NCI-H2196 (cell line): ENCODE measurements at regions not wholly inside any gene's neighbourhood (a gene's known extent, or its start where the extent isn't known, plus 50 kb on each side); places are given as distances from the start of the nearest gene placed in this dataset.
"Not testable (repeated sequence)": the region's sequence is repeated elsewhere in the genome, so short reads cannot be mapped to it uniquely, and the experiment has no call there.

Source experiments
- DNase-seq: peaks from one replicate; lab custom pipeline; 2025; ENCODE audit not compliant: unreplicated experiment; lab: John Stamatoyannopoulos, UW

DNA sequence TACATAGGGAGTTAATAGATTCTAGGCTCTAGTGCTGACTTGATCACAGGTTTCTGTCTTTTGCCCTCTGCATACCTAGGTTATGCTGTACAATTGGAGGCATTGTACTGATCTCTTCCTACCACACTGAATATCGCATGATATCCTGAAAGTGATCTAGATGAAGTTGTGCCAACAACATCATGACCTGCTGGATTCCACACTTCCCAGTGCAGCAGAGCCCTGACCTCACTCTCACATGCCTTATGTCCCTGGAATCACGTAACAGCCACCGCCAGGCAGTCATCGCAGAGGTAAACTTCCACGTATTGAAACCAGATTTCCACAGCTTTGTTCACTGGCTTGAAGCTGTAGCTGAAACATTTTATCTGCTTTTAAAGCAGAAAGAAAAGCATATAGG lies 214.0 kb downstream of the ANKRD30B start:
- no peak for DNase-seq

DNA sequence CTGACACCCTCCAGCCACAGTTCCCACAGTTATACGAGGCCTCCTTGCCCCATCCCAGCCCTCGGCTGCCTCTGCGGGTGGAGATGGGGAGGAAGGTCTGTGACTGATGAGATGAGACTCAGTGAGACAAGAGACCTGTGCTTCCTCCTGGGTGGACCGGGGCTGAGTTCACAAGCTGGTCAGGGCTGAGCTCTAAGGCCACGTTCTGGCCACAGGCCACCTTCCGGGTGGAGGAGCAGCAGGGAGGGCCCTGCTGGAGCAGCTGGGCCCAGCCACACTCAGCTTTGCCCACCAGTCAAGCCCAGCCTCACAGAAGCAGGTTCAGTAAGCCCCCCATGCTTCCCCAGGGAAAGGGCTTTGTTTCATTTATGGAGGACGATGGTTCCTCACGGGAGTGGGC lies 214.7 kb downstream of the ANKRD30B start:
- no peak for DNase-seq

DNA sequence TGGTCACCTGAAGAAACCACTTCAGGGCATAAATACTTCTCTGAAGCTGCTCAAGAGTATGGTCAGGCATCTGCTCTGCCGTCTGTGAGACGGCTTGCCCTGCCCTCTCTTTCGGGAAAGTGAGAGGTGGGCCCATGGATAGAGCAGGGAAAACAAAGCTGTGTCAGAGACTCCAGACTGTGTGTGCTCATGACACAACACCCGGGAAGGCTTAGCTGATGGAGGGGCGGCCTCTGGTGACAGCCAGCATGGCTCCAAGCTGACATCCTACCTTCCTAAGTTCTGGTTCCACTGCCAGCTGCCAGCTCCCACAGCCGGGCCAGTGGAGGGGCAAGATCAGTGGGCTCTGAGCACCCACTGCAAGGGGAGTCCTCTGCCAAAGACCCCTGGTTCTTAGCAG lies 215.3 kb downstream of the ANKRD30B start:
- no peak for DNase-seq

DNA sequence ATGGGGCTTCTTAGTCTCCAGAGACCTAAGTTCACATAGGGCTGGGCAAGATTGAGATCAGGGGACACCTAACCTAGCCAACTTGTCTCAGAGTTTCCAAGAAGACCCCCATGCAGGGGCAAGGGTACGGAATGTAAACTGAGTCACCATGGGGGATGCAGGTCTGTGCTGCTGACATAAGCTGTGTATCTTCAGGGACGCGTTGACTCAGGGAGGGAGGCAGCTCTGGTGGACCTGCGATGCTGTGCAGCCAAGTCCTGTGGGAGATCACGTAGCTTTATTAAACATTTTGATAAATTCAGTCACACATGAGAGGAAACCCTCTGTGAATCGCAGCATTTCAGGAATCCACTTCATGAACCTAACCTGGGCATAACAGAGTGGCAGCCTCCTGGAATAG lies 216.0 kb downstream of the ANKRD30B start:
- DNase-seq: no peak

DNA sequence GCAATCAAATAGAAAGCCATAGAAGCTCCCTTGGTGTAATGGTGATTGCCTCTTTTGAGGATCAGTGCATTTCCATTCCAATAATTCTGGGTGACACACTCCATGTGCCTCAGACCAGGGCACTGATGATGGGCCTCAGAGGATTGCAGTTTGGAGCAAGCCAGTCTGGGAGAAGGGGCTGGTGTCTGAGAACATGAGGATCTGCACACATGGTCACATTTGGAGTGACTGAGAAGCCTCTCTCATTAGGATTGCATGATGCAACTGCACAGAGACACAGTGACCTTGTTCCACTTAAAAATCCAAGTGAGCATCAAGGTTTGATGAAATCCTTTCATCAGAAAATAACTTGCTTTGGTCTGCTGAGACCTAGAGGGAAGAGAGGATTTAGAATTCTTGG lies 216.4 kb downstream of the ANKRD30B start:
- DNase-seq: no peak

DNA sequence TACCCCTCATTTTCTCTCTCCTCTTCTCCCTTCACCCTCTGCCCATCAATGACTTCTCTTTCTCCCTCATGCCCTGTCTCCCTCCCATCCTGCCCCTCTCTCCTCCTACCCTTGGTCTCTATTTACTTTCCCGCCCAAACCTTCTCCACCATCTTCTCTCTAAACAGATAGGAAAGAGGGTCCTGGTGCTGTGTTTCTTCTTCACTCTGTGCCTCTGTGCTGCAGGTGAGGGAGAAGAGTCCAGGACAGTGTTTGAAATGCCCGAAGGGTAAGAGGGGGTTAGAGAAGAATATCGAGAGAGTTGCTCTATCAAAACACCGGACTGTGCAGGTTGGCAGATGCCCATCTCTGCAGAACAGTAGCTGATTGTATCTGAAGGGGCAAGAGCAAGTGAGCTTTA lies 217.0 kb downstream of the ANKRD30B start:
- DNase-seq: not testable (repeated sequence)

DNA sequence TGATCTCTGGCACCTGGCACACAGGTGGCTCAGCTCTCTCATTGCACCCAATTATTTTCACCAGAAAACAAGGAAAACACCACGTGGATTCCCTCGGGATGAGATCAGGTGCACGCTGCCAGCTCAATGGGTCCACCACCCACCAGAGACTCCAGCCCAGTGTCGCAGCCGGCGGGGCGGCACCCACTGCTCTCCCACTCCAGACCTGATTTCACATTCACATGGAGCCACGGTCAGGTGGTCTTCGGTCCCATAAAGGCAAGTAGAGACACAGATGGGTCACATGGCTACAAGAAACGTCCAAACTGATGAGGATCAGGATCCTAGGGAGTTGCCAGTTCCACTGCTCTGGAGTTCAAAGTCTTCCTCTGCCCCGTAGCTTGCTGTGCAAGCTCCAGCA lies 217.6 kb downstream of the ANKRD30B start:
- DNase-seq: no peak

DNA sequence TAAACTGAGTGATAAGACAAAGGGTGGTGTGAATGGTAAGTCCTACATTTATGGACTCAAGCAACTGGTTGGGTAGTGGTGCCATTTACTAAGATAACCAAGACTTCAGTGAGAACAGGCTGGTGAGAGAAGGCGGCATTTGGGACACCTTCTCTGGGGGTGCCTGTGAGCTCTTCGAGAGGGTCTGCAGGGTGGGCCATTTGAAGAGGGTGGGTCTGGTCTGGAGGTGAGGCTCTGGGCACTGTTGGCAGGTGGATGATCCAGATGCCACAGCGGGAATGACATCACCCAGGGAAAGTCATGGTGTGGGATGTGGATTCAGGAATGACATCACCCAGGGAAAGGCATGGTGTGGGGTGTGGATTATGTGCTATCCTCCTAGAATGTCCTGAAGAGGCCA lies 219.3 kb downstream of the ANKRD30B start:
- not testable (repeated sequence) for DNase-seq

DNA sequence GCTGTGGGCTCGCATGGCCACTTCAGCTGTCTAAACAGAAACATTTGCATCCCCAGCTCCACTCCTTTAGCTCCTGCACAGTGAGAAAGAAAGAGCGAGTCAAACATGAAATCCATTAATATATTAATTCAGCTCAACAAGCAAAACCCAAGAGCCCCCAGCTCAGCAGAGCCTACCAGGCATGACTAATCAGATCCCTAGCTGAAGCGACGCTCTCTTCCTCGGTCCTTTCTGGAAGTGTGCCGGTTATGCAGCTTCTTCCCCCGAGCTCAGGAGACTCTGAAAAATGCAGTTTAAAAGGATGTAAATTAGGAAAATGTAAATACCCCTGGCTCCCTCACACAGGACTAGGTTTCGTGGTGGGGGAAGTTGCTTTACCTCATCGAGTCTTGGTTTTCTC lies 221.5 kb downstream of the ANKRD30B start:
- no peak for DNase-seq

DNA sequence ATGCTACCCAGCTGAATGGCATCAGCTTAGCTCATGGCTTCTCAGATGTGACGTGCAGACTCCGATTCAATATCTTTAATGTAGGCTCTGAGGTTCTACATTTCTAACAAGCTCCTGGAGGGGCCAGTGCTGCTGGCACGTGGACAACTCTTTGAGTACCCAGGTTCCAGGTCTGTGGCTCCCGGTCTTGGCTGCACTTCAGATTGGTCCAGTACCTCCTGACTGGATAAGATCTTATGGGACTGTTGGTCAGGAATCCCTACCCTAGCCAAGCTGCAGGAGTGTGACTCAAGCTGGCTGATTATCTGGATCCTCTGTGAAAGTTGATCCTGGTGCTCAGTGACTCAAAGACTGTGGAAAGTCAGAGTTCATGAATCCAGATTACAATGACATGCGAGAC lies 222.1 kb downstream of the ANKRD30B start:
- no peak for DNase-seq

DNA sequence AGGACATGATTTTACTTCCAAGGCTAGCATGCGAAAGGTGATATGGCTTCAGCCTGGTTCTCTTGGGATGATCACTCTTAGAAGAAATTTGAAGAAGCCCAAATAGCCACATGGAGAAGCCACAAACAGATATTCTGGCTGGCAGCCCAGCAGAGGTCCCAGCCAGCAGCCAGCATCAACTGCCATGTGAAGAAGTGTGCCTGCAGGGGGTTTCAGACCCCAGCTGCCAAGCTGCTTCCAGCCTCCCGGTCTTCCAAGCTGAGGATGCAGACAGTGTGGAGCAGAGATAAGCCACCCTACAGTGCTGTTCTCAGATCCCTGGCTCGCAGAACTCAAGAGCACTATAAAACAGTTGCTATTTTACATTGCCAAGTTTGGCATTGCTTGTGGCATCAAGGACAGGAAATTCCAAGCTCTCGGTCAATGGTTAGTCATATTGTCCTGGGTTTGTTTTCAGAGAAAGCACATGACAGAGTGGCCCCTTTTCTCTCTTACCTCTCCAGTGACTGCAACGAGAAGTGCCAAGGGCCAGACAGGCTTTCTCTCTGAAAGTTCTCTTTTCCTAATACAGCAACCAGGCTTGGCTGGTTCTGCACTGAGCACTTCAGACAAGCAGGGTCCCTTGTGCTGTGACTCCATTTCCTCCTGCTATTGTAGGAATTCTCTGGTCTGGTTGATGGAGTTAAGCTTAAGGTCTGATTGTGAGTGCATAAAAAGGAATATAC lies 223.7 kb downstream of the ANKRD30B start:
- DNase-seq: no peak

DNA sequence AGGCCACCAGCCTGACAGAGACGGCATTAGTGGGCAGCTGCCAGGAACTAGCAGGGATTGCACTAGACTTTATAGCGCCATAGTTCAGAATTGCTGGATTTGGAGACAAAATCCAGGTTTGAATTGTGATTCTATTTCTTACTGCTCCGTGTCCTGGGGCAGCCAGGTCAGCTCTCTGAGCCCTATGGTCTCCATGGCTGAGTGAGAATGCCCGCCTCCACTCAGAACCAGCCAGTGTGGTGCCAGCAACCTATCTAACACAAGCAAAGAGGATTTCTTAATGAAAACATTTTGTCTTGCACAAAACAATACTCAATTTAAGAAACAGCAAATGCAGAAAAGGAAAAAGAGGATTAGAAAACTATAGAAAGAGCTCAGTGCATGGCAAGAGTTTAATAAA lies 225.4 kb downstream of the ANKRD30B start:
- DNase-seq: not testable (repeated sequence)

DNA sequence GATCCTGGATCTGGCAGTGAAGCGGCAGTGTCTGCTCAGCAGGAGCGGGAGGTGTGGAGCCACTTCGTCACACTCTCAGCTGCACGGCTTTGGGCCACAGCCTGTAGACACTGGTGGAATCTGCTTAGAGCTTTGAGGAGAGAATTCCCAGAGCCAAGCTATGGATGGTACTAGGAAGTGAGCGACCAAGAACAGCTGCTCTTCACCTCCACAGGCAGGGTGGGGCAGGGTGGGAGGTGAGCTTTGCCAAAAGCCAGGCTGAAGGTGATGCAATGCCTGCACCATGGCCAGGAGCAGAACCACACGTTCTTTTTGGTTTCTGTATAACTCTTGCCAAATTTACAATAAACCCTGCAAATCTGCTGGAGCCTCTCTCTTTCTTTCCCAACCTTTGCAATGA lies 226.1 kb downstream of the ANKRD30B start:
- DNase-seq: no peak

DNA sequence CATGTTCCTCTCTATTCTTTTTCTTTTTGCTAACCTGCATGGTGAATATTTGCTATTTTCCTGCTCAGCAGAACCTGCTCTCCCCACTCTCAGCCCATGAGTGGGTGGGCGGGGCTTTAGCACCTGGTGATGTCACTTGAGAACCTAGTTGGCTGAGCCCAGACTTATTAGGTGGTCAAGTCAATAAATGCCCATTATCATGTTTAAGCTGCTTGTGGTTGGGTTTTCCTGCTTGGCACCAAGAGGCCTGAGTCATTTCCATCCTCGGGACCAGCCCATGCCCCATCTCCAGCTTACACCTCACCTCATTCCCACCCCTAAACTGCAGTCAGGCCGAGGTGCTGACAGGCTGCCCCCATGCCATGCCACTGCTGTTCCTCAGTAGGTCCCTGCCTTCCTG lies 226.6 kb downstream of the ANKRD30B start:
- DNase-seq: no peak

DNA sequence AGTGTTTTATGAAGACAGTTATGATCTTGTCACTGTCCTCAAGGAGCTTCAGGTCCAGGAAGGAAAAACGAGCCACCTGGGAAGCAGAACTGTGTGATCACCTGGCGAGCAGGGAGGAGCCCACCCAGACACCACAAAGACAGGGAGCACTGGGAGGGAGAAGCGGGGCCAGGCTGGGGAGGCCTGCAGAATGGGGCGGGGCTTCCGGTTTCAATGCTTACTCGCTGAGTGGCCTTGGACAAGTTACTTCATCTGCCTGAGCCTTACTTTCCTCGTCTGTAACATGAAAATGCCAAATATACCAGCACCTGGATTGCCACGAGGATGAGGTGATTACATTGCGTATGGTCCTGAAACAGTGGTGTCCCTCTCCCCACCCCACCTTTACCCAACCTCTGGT lies 227.5 kb downstream of the ANKRD30B start:
- no peak for DNase-seq

DNA sequence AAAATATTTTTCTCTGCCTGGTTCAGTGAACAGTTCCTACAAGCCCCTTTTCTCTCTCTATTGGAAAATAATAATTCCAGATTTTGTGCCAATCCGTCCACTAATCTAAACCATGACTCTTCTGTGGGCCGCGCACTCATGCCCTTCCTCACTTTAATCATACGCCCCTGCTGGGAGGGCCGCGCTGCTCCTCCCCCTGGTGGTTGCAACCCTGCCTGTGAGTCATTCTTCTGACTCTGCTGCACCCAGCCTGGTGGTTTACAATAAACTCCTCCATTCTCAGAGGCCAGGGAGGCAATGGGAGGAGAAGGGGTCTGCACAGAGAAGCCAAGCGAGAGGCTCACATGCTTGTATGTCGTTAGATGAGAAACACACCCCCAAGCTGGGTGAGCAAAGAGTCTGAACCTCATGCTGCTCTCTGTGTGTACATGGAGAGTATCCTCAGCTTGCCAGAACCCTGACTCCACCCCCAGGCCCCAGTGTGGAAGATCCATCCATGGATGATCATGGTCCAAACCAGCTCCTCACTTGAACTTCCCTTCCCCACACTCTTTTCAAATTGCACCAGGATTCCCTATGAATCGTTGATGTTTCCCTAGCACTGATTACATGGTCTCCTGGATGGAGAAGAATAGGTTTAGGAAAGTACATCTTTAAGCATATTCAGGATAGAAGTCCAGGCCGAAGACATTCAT lies 228.9 kb downstream of the ANKRD30B start:
- no peak for DNase-seq

DNA sequence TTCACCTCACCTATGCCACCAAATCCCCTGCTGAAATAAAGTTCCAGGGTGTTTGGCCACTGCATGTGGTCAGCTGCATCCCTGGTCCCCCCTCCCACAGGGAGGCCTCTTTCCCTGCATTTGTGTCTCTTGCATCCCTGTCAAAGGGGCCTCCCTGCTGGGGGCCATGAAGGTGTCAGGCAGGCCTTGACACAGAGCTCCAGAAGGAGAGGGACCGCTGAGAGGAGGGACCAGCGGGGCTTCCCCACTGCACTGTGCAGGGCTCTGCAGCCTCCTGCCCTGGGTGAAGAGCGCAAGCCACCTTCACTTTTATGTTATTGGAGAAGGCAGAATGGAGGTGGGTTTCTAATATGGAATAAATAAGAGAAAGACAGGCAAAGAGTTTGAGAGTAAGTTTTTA lies 230.2 kb downstream of the ANKRD30B start:
- no peak for DNase-seq

DNA sequence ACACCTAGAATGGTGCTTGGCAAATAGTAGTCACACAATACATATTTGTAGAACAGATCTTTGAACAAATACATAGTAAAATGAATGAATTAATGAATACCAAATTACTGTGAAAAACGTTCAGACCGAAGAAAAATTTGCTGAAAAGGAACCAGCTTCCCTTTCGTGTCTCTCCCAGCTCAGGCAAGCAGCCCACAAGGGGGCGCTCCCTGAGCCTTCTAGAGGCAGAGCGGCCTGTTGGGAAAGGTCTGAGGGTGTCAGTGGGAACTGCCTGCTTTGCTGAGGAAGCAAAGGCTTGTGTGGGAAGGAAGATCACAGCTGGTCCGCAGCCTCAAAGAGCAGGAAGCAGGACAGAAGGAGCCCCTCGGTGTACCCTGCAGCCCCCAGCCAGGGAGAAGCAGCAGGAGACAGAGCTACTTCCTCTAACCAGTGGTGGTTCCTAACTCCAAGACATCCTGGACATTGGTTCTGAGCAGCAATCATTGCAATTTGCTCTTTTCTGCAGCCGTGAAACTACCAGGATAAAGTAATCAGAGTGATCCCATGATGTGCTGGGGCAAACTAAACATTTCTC lies 231.1 kb downstream of the ANKRD30B start:
- peak; percentile 22 for DNase-seq

DNA sequence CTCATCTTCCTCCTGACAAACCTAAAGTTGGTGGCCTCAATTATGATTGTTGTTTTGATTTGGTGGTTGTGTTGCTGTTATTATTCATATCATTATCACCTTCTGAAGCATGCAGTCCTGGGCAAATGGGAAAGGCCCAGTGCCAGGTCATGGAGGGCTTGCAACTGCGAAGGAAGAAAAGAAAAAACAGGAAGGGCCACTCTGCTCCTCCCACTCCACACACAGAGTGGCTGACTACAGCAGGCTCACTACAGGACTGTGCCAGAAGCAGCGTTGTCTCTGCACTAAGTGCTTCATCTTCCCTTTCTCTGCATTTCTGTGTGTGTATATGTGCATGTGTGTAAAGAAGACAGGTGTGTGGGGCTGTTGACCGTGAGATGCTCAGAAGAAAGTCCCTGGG lies 231.9 kb downstream of the ANKRD30B start:
- DNase-seq: no peak

DNA sequence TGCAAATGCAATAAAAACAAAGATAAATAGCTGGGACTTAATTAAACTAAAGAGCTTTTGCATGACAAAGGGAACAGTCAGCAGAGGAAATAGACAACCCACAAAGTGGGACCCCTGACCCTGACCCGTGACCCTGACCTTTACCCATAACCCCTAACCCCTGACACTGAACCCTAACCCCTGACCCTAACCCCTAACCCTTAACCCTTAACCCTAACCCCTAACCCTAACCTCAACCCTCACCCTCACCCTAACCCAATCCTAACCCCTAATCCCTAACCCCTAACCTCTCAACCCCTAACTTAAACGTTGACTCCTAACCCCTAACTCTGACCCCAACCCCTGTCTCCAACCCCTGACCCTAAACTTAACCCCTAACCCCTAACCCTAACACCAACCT lies 236.6 kb downstream of the ANKRD30B start:
- not testable (repeated sequence) for DNase-seq

DNA sequence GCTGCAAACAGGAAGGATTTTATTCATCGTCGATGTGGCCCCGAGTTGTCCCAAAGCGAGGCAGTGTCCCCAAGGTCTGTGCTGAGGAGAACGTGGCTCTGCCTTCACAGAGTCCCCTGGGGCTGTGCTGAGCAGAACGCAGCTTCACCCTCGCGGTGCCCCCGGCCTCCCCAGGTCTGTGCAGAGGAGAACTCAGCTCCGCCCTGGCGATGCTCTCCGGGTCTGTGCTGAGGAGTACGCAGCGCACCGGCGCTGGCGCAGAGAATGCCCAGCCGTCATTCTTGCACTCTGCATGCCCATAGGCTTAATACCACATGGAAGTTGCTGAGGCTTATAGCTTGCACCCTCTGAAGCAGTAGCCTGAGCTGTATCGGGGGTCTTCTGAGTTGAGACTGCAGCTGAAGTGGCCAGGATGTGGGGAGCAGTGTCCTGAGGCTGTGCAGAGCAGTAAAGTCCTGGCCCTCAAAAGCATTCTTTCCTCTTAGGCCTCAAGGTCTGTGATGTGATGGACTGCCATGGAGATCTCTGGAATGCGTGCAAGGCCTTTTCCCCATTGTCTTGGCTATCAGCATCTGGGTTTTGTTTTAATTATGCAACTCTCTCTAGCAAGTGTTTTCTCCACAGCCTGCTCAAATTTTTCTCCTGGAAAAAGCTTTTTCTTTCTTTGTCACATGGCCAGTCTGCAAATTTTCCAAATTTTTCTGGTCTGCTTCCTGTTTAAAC lies 237.5 kb downstream of the ANKRD30B start:
- not testable (repeated sequence) for DNase-seq

DNA sequence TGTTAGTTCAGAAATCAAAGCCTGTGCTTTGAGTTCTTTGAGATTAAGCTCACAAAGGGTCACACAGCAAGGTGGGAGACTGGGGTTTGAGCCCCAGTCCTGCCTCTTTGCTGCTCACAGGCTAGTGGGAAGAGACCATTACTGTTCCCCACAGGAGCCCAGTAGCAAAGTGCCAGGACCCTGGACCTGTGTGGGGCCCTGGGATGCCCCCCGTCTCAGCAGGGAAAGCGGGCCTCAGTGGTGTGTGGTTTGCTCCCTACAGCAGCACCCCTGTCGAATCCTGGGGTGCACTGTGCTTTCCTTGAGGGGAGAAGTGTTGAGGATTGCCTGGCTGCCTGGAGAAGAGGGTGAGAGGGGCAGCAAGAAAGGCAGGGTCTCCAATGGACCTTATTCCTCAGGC lies 239.4 kb downstream of the ANKRD30B start:
- DNase-seq: not testable (repeated sequence)
